ENCODE measurements at regions not wholly inside any gene's neighbourhood (a gene's known extent, or its start where the extent isn't known, plus 50 kb on each side); places are given as distances from the start of the nearest gene placed in this dataset.

GRCh38 chr10:44769450-44769849 lies 141.7 kb upstream of the TMEM72 start:
- TF ChIP-seq CTCF (conservative IDR thresholded peaks at IDR 0.05 in 1 of 2, IDR thresholded peaks at IDR 0.05 in 1 of 2; ENCODE audit: low read depth in 1 of 2, low read length in 2 of 2) (no peak), EZH2 (IDR thresholded peaks at IDR 0.05; ENCODE audit: low read length, missing control alignments) (no peak)
